Stromal cell of bone marrow (primary cell): ENCODE measurements at regions not wholly inside any gene's neighbourhood (a gene's known extent, or its start where the extent isn't known, plus 50 kb on each side); places are given as distances from the start of the nearest gene placed in this dataset.

Source experiments
- DNase-seq: peaks from one replicate; pipeline ENCODE4 v3.0.0-alpha.2; 2012; ENCODE audit warnings: low read depth

DNA sequence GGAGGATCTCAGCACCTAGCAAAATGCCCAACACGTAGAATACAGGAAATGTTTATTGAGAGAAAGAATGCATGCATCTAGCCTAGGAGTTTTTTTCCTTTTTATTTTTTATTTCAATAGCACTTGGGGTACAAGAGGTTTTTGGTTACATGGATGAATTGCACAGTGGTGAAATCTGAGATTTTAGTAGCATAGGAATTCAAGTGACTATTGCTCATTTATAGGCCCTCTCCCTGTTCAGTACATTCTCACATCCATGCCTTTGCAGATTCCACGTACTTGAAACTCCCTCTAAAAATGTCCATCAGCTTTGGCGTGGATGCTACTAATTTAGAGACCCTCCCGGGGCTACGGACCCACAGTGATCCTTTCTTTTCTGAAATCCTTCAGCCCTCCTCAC is 61.7 kb upstream of the PIAS1 start:
- no peak for DNase-seq

DNA sequence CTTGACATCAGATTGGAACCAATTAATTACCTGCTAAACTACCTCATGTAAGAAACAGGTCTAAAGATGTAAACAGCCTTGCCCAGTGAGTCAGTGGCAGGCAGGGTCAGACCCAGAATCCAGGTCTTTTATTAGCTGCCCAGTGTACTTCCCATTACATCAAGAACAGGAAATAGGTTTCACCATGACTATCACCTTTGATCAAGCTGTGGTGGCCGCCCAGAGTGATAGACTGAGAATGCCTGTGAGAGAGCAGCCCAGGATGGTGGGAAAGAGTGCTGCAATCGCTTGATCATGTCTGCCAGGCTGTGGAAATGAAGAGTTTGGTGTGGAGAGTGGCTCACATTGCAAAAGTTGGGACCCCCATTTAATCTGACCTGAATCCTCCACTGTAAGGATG is 61.3 kb upstream of the PIAS1 start:
- DNase-seq = no peak

DNA sequence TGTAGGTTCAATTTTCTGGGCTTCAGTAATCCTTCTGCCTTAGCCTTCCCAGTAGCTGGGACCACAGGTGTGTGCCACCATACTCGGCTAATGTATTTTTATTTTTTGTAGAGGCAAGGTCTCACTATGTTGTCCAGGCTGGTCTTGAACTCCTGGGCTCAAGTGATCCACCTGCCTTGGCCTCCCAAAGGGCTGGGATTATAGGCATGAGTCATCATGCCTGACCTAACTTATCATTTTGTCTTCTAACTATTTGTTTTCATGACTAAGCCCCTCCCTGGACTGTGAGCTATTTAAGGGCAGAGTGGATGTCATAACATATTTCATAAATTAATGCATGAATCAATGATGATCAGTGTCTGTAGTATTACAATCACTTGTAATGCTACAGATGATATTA is 56.1 kb upstream of the PIAS1 start:
- DNase-seq = peak; percentile 41

DNA sequence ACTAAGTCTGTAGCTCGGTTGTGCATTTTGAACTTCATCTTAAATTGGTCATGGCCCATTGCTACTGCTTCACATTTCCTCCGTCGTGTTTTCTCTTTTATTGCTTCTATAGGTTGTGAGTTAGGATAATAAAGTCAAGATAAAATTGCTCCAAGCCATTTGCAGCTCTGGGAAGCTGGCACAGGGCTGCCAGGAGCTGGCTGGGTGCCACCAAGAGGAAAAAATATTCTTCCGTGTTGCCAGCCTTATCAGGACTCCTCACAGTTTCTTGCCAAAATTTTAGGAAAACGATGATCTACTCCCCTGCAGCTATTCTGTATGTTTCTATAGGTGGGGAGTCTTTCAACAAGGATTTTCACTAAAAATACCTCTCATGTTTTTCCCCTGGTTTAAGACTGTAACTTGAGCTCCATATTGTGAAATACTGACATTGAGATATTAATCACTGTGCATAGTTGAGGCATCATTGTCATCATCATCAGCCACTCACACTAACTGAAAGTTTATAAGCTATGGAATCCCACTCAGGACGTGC is 55.4 kb upstream of the PIAS1 start:
- DNase-seq = peak; percentile 21

DNA sequence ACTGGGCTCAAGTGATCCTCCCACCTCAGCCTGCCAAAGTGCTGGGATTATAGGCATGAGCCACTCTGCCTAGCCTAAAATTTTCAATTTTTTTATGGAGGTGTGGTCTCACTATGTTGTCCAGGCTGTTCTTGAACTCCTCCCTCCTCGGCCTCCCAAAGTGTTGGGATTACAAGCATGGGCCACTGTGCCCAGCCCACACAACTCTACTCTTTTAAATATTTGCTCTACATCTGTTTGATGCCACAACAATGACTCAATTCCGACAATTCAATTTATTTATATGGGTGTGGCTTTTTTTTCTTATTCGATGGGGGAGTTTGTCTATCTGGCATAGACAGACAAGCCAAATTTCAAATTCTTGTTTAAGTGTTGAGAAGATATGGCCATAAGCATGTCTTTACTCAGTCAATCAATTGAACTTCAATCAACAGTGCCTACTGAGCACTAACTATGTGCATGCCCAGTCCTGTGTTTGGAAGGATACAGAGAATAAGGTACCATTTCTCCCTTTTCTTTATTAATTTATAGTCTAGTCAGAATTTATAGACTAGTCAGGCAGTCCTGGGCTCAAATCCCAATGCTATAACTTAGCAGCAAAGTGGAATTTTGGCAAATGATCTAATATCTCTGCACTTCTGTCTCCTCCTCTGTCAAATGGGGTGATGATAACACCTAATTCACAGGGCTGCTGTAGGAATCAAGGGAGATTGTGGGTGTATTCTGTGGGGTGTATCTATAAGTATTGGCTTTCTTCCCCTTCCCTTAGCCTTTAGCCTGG is 54.6 kb upstream of the PIAS1 start:
- no peak for DNase-seq

DNA sequence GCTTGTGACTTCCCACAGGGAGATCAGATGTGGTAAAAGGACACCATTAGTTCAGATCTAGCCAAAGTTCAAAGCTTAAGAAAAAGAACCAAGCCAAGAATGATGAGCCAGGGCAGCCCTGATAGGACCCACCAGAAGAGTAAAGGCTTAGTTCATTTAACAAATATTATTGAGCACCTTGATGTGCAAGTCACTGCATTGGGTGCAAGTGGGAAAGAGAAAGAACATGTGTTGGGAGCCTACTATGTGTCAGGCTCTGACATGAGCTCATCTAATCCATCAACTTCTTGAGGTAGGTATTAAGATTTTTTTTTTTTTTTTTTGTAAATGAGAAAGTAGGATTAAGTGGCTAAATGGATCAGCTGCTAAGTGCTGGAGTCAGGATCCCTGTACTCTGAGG is 53.4 kb upstream of the PIAS1 start:
- no peak for DNase-seq

DNA sequence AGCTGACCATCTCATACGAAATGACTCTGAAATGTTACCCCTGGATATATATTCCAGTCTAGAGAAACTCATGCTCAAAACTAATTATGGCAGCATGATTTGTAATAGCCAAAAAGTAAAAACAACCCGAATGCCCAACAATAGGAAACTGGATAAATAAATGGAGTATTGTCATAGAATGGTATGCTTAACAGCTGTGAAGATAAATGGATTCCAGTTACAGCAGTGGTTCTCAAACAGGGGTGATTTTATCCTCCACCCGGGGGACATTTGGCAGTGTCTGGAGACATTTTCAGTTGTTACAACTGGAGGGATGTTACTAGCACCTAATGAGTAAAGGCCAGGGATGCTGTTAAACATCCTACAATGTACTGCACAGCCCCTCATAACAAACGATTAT is 52.3 kb upstream of the PIAS1 start:
- no peak for DNase-seq

DNA sequence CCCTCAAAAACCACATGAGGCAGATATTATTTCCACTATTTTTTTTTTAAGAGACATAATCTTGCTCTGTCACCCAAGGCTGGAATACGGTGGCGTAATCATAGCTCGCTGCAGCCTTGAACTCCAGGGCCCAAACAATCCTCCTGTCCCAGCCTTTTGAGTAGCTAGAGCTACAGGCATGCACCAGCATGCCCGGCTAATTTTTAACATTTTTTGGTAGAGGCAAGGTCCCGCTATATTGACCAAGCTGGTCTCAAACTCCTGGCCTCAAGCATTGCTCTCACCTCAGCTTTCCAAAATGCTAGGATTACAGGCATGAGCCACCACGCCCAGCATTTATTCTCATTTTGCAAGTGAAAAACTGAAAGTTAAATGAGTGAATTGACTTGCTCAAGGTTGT is 50.8 kb upstream of the PIAS1 start:
- no peak for DNase-seq
